ENCODE measurements at regions not wholly inside any gene's neighbourhood (a gene's known extent, or its start where the extent isn't known, plus 50 kb on each side); places are given as distances from the start of the nearest gene placed in this dataset.
"Not testable (repeated sequence)": the region's sequence is repeated elsewhere in the genome, so short reads cannot be mapped to it uniquely, and the experiment has no call there.

DNA sequence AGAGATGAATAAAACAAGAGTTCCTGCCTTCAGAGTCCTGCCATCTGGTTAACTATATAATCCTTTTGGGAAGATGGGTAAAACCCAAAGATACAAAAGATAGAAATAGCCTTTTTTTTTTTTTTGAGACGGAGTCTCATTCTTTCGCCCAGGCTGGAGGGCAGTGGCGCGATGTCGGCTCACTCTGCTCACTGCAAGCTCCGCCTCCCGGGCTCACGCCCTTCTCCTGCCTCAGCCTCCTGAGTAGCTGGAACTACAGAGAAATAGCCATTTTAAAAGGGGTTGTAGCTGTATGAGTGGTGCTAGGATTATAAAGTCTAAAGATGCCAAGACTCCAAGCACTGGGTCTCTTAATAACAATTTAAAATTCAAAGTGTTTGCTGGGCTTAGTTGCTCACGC lies 97.2 kb downstream of the KDR start:
- no peak for DNase-seq

- DNase-seq, result no peak
These were observed 97.8 kb downstream of the KDR start for GRCh38 chr4:55027596-55027995.

DNA sequence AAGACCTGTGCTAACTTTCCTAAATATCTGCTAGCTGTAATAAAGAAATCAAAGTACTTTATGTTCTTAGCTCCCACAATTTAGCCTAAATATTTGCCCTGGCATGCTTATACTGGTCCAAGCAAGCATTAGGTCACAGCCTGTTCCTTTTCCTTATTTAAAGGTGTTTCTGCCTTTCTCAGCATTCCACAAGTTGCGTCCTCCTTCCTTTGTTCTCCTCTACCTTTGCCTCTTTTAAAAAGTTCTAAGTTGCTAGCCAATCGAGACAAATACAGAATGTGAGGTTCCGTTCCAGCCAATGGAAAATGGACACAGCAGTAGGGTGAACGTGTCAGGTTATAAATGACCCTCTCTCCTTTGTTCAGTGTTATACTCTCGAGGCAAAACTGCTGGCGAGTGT lies 99.9 kb downstream of the KDR start:
- DNase-seq, result not testable (repeated sequence)

GRCh38 chr4:55023030-55023429 lies 102.4 kb downstream of the KDR start:
- no peak for DNase-seq

GRCh38 chr4:55021214-55021613 lies 104.2 kb downstream of the KDR start:
- DNase-seq, result no peak

- no peak for DNase-seq
These were observed 105.3 kb downstream of the KDR start for GRCh38 chr4:55020131-55020530.

DNA sequence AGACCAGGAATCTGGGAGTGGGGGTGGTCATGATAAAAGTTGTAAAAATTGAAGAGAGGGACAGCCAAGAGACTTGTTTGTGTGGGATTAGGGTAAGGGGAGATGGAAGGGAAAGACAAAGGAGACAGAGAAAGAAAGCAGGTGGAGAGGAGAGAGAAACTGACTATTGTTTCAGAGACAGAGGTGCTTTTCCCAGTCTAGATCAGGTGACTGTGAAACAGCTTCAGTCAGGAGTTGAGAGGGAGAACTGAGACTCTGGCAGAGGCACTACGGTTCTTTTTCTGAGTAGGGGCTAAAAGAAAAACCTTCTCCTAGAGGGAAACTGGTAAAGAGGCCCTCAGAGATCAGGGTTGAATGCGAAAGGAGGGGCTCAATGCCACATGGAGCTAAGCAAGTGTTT lies 106.4 kb downstream of the KDR start:
- no peak for DNase-seq

DNA sequence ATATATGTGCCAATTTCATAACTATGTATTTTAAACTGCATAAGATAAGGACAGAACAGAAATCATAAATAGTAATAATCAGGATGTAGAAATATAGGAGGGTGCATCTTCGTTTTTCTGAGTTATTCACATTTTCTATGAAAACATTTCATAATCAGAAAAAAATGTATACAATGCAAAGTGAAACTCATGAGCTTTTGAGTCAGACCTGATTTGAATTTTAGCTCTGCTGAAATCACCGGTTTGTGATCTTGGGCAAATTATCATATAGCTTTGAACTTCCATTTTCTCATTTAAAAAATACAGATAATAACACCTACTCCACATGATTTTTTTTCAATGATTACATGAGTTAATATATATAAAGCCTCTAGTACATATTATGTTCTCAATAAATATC lies 106.9 kb downstream of the KDR start:
- no peak for DNase-seq

GRCh38 chr4:55017406-55017805 lies 108.0 kb downstream of the KDR start:
- DNase-seq, result no peak

DNA sequence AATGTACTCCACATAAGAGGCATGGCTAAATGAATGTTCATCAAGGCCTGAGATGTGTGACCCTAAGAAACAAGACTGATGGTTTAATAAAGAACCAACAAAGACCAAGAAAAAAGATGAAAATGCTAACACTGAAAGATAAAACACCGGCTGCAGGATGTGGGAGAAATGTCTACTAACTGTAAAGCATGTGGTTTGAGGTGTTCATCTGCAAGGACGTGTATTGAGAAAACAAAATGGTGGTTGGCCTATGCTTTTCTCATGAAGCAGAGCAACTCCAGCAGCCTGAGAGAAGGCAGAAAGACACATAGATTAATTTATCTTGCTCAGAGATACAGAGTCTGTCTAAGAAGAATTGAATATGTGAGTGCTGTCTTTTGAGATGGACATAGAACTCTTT lies 109.3 kb downstream of the KDR start:
- DNase-seq, result no peak

- DNase-seq, result no peak
These were observed 110.5 kb downstream of the KDR start for GRCh38 chr4:55014876-55015275.

- no peak for DNase-seq
These were observed 111.9 kb downstream of the KDR start for GRCh38 chr4:55013431-55013955.

GRCh38 chr4:55012363-55013230 lies 112.8 kb downstream of the KDR start:
- DNase-seq, result no peak

DNA sequence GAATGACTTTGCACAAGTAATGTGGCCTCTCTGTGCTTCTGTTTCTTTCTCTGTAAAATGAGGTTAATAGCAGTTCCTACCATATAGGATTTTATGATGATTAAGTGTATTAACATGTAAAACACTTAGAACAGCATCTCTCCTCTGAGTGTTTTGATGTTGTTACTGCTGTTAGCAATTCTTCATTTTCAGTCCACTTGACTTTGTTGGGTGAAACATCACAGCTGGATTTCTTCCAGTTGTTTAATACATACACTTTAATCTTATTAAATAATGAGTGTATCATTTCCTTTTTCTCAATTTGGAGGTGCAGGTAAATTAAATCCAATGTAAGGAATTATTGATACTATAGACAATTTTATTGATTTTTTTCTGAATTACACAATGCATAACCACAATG lies 113.6 kb downstream of the KDR start:
- DNase-seq, result no peak

DNA sequence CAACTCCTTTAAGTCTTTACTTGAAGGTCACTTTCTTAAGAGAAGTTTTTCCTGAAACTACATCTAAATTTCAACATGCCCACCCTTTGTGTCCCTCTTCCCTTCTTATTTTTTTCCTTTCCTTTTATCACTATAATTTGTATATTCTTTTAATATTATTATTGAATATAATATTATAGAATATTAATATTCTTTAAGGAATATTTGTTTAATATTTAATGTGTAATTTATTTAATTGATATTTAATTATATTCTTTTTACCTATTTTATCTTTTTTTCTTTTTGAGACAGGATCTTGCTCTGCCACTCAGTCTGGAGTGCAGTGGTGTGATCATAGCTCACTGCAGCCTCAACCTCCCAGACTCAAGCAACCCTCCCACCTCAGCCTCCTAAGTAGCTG lies 114.8 kb downstream of the KDR start:
- no peak for DNase-seq

DNA sequence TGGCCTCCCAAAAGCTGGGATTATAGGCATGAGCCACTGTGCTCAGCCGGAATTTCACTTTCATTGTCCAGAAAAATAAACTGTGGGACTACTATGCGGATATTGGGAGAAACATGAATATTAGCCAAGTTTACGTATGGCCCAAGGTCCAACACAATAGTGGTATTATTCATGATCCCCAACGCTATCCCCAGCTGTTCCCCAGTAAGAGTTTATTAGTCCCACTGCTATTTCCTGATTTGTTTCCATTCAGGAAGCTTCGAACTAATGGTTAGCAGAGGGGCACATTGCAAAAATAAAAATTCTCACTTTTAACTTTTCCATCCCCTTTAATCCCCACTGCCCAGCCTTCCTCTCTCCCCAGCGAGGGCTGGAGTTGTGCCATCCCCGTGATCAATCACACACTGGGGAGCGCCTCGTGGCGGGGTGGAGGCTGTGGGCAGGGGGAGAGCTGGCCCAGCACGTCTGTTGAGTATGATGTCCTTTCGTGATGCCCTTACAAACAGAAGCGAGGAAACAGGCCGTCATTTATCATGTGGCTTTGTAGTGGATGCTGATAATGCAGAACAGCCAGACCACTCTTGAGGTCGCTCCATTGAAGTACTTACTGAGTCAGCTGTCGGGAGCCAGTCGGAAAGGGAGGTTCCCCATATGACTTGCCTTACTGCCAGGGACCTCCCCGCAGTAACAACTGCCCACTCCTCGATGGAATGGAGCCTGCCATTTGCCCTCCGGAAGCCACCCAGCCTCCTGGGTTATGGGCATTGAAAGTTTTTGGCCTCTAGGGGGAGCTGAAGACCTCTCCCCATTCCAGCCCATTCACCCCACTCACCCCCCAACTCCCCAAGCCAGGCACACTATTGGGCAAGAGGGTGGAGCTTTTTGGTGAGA lies 117.0 kb downstream of the KDR start:
- DNase-seq, result no peak

- no peak for DNase-seq
These were observed 119.5 kb downstream of the KDR start for GRCh38 chr4:55005910-55006309.

- no peak for DNase-seq
These were observed 120.6 kb downstream of the KDR start for GRCh38 chr4:55004831-55005230.

- no peak for DNase-seq
These were observed 123.0 kb downstream of the KDR start for GRCh38 chr4:55002431-55002830.

GRCh38 chr4:55001538-55001937 lies 123.9 kb downstream of the KDR start:
- DNase-seq, result no peak

DNA sequence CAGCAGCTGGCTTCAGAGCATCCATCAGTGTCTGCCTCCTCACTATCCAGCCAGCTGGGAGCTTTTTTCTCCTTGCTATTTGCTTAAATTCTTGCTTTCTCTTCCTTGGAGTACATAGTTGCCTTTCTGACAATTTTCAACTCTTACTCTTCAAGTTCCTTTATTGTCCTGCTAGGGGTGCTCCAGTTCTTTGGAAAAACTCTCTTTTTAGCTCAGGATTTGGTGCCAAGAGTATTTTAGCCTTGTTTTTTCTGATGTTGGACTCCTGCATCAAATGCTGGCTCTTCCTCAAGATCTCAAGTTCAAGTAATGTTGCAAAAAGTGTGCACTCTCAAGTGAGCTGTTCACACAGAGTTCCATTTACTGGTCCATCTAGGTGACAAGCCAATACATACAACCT lies 126.4 kb downstream of the KDR start:
- DNase-seq, result no peak

- DNase-seq, result not testable (repeated sequence)
These were observed 131.8 kb downstream of the KDR start for GRCh38 chr4:54993473-54994026.

- DNase-seq, result no peak
These were observed 133.1 kb downstream of the KDR start for GRCh38 chr4:54992266-54992665.

- DNase-seq, result no peak
These were observed 136.7 kb downstream of the KDR start for GRCh38 chr4:54988655-54989054.
